DMS153 treated with DMSO at 0.1 percent for 48 hours (cell line): ENCODE measurements at regions not wholly inside any gene's neighbourhood (a gene's known extent, or its start where the extent isn't known, plus 50 kb on each side); places are given as distances from the start of the nearest gene placed in this dataset.

Experiments
- DNase-seq: peaks from one replicate; lab custom pipeline; 2025; ENCODE audit not compliant: unreplicated experiment; lab: John Stamatoyannopoulos, UW

DNA sequence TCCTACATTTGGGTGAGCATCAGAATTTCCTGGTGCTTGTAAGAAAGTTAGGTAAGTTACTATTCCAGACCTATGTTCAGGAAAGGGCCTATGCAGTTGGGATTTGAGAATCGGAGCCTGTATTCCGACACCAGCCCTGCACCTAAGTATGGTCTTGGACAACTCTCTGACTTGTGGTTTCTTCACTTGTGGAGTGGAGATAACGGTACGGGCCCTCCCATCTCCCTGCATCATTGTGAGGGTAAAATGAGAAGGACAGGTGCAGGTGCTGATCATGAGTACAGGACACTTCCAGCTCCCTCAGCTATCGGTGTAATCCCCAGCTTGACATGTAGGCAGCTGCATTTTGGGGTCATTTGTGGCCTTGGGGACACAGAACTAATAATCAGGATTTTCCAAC, 138.3 kb upstream of the NAMPT start:
- DNase-seq = no peak

DNA sequence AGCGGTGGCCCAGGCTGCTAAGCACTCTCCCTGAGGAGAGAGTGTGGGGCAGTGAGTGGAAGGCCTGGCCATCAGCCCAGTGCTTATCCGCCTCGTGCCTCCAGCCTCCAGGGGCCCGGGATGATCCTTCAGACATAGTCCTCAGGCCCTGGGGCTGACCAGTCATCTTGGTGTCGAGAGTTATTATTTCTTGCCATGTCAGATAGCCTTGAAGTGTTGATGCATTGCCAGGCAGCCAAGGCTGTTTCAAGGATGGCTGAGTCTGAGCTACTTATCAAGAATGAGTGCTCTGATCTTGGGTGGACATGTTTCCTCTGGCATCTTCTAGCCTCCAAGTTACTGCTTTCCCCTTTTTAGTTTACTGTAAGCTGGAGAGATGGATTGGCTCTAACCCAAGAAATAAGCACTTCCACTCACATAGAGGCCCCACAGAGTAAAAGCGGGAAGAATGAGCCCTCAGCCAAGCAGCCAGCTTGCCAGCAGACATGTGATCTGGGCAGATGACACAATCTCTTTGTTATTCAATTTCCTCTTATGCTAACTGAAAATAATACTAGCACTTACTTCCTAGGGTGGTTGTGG, 136.5 kb upstream of the NAMPT start:
- DNase-seq = peak; percentile 13

DNA sequence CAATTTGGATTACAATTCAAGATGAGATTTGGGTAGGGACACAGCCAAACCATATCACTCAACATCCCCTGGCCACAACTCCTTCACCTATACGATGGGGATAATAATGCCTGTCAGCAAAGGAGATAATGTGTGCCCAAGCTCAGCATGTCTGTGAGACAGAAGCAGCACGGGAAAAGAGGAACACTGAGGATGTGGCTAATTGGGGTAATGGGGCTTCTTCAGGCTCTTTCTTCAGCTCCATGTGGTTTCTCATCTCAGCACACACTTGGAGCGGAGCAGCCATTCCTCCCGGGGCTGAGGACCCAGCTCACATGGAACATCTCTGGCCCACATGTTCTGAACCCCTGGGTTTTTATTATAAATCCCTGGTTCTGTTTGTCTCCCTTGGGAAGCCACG, 136.0 kb upstream of the NAMPT start:
- DNase-seq = no peak

DNA sequence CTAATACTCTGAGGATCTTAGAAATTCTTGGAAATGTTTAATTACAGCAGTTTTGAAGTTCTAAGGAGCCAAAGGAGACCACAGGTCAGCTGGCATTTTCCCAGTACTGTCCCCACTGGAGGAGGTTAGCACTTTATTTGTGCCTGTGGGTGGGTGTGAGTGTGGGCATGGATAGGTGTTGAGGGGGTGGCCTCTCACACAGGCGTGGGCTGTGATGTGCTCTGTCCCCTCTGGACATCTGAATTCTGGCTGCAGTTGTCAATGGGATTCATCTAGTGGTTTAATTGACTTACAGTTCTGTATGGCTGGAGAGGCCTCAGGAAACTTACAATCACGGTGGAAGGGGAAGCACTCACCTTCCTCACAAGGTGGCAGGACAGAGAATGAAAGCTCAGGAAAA, 135.4 kb upstream of the NAMPT start:
- no peak for DNase-seq

DNA sequence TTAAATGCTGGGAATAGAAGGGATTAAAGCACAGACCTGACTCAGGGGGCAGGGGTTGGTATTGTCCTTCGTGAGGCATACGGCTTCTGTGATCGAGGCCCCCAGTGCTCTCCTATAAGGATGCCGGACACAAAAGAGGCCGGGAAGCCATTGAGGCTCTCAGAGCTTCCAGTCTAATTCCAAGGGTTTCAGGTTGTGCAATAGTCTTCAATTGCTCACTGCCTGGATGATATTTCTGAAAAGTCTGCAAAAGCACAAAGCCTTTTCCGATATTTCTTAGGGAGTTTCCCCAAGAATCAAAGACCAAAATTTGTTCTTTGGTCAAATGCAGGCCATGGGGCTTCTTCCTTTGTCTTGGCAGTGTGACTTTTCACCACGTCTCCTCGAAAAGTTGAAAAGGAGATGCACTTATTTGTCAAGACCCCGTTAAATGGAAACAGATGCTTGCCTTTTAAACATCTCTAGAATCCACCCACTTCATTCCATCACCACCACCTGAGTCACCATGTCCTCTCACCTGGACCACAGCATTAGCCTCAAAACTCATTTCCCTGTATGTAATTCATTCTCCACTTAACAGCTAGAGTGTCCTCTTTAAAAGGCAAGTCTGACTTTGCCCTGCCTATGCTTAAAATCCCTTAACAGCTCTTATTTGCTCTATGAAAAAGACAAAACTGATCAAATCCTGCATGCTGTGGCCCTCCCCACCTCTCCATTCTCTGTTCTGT, 134.8 kb upstream of the NAMPT start:
- no peak for DNase-seq

DNA sequence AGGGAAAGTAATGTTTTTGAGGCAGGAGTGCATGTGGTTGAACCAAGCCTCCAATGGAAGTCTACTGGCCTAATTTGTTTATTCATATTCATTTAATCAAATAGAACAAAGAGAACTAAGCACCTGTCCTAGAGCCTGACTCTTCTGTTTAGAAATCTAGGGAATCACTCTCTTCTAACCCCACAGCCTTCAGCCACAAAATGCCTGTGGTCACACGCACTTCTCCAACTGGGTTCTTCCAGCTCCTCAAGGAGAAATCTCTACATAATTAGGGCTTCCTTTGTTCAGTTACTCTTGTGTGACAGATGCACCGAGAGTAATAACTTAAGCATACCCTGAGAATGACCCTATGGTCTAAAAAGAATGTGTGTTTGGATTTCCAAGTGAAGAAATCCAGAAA, 133.7 kb upstream of the NAMPT start:
- no peak for DNase-seq

DNA sequence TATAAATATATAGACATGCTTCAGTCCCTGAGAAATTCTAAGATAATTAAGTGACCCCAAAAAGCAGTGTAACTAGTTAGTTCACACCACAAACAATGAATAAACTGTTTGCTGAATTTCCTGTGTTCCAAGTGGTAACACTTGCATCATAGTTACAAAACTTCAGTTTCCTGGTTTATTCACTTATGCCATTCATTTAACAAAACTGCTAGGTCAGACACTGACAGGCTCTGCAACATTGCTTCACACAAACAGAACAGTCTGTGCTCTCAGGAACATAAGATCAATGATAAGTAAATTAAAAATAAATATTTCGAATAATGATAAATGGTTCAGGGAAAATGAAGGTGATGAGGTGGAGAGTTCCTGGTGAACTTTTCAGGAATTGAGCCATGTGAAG, 133.3 kb upstream of the NAMPT start:
- no peak for DNase-seq

DNA sequence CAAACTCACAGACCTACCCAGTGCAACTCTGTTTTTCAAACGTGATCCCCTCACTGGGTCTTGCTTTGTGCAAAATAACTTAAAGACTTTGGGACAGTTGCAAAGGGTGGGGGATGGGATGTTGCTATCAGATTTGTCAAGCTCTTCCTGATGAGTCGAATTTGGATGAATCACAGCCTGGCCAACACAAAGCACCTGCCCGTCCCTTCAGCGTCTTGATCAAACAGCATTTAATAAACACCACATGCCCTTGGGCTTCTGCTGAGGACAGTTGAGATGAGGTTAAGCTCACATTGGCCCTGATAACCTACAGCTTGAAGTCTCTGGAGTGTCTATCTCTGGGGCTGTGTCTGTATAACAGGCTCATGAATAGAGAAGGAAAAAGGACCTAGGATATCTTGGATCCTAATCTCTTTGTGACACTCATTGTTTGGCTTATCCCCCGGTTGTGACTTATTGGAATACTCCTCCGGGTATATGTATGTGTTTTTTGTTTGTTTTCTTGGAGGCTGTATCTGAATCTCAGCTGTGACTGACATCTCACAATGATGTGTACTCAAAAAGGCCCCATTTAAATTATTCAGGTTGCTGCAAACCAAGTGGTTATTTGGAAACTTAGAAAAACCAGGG, 132.6 kb upstream of the NAMPT start:
- DNase-seq = no peak

DNA sequence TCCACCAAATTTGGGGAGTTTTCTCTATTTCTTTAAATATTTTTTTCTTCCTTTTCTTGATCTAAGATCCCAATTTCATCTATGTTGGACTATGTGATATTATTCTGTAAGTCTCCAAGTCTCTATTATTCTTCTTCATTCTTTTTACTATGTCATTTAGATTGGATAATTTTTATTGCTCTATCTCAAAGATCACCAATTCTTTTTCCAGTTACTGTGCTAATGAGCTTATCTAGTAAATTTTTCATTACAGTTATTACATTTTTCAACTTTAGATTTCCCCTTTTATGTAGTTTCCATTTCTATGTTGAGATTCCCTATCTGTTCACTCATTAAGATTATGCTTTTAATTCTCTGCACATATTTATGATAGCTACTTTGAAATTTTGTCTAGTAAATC, 131.6 kb upstream of the NAMPT start:
- no peak for DNase-seq

DNA sequence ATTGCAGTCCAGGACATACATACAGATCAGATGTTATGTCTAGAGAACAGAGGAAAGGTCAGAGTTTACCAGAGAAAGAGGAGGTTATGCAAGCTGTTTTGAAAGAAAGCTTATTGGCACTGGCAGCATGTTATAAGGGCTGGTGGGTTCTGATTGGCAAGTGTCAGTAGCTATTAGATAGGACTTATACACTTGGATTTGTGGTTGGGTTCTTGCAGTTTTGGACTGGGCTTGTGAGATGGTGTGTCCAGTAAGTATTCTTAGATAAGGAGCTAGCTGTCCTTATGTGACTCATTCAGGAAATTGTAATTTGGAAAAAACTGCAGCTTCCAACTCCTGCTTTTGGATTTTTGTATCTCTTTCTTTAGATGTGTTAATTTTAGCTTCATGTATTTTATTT, 130.7 kb upstream of the NAMPT start:
- no peak for DNase-seq

DNA sequence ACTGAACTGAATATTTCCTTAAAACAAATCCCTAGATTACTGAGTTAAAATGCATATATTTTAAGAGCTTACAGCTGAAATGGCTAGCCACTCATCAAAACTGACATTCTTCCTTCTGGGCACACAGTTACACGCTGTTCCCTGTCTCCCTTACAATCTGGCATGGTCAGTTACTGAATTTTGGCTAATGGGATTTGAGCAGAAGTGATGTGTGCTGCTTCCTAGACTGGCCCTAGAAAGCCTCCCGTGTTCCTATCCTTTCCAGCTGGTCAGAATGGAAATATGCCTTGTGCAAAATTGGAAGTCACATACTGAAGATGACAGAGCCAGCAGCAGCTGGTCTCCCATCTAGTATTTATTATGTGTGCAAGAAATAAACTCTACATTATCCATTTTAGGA, 128.7 kb upstream of the NAMPT start:
- no peak for DNase-seq

DNA sequence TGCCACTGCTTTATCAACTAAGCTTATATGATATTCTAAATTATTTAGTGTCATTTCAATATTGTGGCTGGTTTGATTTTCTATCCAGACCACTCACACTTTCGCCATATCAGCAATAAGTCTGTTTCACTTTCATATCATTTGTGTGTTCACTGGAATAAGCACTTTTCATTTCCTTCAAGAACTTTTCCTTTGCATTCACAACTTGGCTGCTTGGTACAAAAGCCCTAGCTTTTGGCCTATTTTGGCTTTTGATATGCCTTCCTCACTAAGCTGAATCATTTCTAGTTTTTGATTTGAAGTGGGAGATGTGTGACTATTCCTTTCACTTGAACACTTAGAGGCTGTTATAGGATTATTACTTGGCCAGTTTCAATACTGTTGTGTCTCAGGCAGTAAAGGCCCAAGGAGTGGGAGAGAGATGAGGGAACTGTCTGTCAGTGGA, 120.9 kb upstream of the NAMPT start:
- no peak for DNase-seq

DNA sequence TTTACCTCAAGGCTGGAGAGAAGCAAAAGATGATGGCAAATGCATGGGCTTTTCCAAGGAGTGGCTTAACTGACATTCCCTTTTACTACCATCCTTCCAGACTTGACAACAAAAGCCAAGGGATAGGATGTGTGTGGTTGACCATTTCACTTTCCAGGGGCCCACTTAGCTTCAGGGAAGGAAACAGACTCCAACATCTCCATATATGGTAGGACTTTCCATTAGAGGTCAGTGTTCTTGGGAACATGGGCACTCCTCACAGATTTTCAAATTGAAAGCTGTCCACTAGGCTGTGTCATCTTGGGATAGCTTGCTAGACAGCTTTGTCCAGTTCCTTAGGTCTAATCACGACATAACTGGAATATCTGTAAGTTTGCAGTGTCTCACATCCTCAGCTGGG, 118.1 kb upstream of the NAMPT start:
- no peak for DNase-seq

DNA sequence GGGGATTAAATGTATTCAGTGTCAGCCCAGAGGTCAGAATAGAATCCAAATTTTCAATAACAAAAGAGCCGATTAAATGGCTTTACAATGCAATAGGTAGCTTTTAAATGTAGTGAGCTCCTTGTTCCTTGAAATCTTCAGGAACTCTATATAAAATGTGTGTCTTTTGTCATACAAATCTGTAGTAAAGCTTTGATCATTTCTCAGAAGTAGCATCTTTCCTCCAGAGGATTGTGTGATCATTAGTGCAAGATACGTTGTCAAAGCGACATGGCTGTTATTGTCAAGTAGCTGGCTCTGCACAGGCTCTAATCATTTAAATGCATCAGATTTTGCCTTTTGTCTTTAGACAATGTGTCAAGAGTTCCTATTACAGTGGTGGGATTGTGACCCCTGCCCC, 116.1 kb upstream of the NAMPT start:
- DNase-seq = no peak

DNA sequence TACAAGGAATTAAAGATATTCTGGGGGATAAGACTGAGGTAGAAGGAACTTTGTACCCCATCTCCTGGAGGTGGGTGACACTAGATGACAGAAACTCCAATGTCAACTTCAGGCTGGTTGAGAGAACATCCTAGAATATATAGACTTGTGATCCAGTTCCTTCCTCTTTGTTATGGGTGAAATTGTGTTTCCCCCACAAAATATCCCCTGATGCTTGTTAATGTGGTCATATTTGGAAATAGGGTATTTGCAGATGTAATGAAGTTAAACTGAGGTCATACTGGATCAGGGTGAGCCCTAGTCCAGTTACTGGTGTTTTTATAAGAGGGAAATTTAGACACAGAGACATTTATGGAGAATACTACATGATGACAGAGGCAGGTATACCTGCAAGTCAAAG, 114.0 kb upstream of the NAMPT start:
- no peak for DNase-seq

DNA sequence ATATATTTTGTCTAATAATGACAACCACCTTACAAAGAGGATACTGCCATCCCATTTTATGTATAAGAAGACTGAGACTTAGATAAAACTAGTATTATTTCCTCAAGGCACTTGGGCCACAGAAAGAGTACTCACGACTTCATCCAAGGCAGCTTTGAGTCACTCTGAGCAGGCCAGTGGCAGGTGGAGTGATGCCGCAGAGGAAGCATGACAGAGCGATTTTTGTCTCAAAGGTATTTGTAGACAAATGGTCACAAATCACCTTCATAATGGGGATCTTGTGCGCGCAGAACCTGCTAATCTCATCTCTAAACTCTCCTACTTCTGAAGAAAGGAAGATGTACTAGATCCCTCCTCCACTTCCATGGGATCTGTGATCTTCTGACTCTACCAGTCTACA, 113.2 kb upstream of the NAMPT start:
- DNase-seq = no peak

DNA sequence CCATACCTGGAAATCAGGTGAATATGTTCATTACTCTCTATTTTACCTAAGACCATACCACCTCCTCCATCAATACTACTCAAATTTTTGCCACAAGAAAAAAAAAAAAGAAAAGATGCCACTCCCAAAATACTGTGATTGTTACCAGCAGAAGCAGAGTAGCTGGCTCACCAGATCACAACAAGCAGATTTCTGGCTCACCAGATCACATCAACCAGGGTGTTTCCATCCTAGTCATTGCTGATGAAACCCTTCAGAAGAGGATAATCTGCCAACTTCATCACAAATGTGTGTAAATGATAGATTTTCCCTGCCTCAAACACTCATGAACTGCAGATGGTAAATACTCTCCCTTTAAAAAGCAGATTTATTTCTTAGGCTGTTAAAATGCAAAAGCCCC, 109.7 kb upstream of the NAMPT start:
- DNase-seq = no peak

DNA sequence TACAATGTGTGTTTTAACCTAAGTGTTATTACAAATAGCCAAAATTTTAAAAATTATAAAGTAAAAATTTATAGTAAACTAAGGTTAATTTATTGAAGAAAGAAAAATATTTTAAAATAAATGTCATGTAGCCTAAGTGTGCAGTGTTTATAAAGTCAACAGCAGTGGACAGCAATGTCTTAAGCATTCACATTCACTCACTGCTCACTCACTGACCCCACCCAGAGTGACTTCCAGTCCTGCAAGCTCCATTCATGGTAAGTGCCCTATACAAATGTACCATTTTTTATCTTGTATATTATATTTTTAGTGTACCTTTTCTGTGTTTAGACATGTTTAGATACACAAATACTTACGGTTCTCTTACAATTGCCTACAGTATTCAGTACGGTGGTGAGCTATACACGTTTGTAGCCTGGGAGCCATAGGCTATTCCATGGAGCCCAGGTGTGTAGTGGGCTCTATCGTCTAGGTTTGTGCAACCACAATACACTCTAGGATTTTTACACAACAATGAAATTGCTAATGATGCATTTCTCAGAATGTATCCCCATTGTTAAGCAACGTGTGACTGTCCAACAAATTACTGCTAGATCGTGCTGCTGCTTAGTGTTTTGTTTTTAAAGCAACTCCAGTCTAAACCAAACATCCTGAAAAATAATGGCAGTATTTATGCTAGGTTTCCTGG, 108.9 kb upstream of the NAMPT start:
- DNase-seq = no peak

DNA sequence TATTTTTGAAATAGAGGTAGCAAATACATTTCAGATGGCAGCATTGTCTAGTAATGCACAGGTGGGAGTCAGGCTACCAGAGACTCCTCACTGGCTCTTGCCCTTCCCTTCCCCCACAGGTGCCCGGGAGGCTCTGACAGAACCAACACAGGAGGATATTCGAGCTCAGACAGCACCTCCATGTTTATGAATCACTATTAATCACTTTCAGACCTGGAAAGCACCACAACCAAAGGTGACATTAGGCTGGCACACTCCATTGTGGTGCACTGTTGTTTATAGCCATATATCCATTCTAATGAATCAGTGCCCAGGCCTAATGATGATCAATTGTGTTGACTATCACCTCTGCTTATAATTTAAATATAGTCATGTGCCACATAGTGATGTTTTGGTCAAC, 107.8 kb upstream of the NAMPT start:
- DNase-seq = no peak

DNA sequence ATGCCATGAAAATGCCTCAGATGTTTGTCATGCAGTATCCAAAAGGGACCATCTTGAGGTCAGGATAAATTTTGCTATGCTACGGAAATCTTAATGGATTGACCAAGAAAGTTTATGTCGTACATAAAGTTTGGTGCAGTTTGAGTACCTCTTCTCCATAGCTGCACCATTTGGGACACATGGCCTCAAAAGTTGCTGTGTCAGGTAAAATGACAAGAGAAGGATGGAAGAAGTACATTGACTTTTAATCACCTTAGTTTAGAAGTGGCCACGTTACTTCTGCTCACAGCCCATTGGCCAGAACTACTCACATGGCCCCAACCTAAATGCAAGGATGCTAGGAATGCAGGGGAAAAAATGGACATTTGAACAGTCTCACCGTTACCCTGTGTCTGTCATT, 107.4 kb upstream of the NAMPT start:
- no peak for DNase-seq

DNA sequence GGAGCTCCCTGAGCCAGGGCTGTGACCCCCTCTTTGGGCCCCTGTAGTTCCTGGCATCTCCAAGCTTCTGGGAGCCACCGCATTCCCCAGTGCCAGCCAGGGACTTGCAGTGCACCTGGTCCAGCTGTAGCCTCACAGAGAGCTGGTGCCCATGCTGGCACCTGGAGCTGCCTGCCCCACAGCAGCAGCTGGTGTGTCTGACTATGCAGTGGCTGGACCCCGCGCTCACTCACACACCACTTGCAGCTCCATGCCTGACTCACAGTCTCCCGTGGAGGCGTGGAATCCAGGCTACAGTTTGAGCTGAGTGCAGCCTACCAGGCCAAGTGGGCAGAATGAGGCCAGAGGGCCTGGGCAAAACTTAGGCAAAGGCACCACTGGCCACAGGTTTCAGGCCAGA, 102.2 kb upstream of the NAMPT start:
- DNase-seq = no peak

DNA sequence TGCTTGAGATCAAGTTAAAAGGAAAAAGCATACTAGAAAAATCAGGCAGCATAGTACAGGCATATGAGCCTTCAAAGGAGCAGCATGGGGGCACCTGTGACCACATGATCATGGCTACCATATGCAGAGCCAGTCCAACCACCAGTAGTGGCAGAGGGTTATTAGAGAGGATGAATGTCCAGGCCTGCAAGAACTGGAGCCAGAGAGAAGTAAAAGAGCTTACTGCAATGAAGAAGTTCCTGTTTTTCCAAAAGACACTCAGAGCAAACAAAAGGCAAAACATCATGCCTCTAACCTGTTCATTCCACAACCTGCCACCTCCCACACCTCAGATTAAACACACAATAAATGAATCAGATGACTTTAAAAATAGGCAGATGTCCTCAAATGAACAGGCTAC, 99.6 kb upstream of the NAMPT start:
- no peak for DNase-seq
